ENCODE measurements at regions not wholly inside any gene's neighbourhood (a gene's known extent, or its start where the extent isn't known, plus 50 kb on each side); places are given as distances from the start of the nearest gene placed in this dataset.

DNA sequence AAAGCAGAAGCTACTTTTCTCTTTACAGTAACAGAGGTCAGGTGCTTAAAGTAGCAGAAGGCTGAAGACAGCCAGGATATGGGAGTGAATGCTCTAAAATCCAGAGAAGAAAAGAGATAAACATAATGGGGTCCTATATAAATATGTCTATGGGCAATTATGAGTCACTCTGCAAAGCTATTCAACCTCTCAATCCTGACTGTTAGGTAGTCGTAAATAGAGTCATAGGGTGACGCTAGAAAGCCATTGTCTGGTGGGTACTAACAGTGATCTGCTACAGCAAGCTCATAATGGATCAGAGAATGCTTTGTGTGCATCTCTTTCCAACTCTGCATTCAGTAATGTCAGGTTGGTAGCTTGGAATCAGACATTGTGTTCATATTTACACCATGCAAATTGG is 53.5 kb upstream of the PDE5A start:
- intact Hi-C loops (cut with DNase I): no loop called here
- DNase-seq (no peak), ATAC-seq (no peak)
- no peaks in the 10 kb centered on the region for H3K9me3 ChIP-seq
- WGBS (ENCODE audit: insufficient coverage, low coverage, low lambda C conversion rate, missing lambda C conversion rate): 94% methylated on average over 2 of the region's 2 CpGs
- no peak overlapping the region for H3K4me3 ChIP-seq
- no peaks in the 10 kb centered on the region for H3K27me3 ChIP-seq
- H3K4me1 ChIP-seq: peaks cover 0 to 27% (median 12%) of the 10 kb centered on the region in 4 donors
- no peak overlapping the region for H3K27ac ChIP-seq
- no peaks in the 10 kb centered on the region for H3K36me3 ChIP-seq
- TF ChIP-seq POLR2A (IDR thresholded peaks at IDR 0.05): no peak
- TF ChIP-seq, protein P1, sequence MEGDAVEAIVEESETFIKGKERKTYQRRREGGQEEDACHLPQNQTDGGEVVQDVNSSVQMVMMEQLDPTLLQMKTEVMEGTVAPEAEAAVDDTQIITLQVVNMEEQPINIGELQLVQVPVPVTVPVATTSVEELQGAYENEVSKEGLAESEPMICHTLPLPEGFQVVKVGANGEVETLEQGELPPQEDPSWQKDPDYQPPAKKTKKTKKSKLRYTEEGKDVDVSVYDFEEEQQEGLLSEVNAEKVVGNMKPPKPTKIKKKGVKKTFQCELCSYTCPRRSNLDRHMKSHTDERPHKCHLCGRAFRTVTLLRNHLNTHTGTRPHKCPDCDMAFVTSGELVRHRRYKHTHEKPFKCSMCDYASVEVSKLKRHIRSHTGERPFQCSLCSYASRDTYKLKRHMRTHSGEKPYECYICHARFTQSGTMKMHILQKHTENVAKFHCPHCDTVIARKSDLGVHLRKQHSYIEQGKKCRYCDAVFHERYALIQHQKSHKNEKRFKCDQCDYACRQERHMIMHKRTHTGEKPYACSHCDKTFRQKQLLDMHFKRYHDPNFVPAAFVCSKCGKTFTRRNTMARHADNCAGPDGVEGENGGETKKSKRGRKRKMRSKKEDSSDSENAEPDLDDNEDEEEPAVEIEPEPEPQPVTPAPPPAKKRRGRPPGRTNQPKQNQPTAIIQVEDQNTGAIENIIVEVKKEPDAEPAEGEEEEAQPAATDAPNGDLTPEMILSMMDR (IDR thresholded peaks at IDR 0.05): no peak

DNA sequence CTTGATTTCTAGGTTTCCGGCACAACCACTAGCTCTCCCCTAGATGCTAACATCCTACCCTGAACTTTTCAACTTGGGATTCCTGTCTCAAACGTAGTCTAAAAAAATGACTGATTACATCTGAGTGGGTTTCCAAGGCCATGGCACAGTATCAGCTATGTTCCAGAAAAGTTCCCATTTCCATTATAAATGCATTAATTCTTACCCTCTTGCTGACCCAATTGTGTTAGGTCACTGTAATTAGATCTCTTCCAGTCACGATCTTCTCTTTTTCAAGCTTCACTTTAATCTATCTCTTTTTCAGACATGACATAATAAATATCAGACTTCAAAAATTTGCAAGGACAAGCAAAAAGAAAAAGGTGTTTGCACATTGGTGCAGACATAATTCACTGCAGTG is 50.6 kb upstream of the PDE5A start:
- Histone ChIP-seq H3K27ac (no peak overlapping the region), H3K9me3 (no peaks in the 10 kb centered on the region), H3K27me3 (no peaks in the 10 kb centered on the region), H3K4me1 (peaks cover 0 to 18% (median 7%) of the 10 kb centered on the region in 4 donors), H3K36me3 (no peaks in the 10 kb centered on the region), H3K4me3 (no peak overlapping the region)
- ATAC-seq (no peak), DNase-seq (no peak)
- 25% methylated on average over 3 of the region's 3 CpGs for WGBS (ENCODE audit: insufficient coverage, low coverage, low lambda C conversion rate, missing lambda C conversion rate)
- intact Hi-C loops (cut with DNase I): no loop called here
- TF ChIP-seq, protein P1 (IDR thresholded peaks at IDR 0.05): no peak
- TF ChIP-seq POLR2A (IDR thresholded peaks at IDR 0.05): no peak

DNA sequence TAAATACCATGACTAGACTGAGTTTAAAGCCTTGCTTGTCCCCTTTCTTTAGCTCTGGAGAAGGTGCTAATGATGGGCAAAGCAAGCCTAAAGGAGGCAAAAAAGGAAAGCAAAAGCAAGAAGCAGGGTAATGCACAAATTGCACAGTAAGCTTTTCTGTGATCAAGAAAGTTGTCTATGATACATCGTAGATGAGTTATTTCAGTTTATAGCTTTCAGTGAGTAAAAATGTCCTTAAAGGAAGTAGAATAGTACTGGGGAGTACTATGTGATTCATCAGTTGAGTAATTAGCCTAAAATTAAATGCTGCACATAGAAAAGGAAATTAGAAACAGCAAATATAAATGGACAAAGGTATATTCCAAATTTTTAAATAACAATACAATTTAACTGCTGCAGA is 50.2 kb upstream of the PDE5A start:
- no peaks in the 10 kb centered on the region for H3K27me3 ChIP-seq
- TF ChIP-seq, protein P1 (IDR thresholded peaks at IDR 0.05): no peak
- TF ChIP-seq POLR2A (IDR thresholded peaks at IDR 0.05): no peak
- intact Hi-C loops (cut with DNase I): no loop called here
- 75% methylated on average over 1 of the region's 1 CpG for WGBS (ENCODE audit: insufficient coverage, low coverage, low lambda C conversion rate, missing lambda C conversion rate)
- no peaks in the 10 kb centered on the region for H3K9me3 ChIP-seq
- H3K36me3 ChIP-seq: no peaks in the 10 kb centered on the region
- no peak overlapping the region for H3K27ac ChIP-seq
- ATAC-seq (no peak), DNase-seq (no peak)
- H3K4me1 ChIP-seq: peaks cover 0 to 13% (median 3%) of the 10 kb centered on the region in 4 donors
- no peak overlapping the region for H3K4me3 ChIP-seq

Small RNAs in the stretch of these regions (small RNA-seq; reads per million reads assigned to genes)
- gene RF00019: 0 reads per million in 2 experiments
